ENCODE measurements at regions not wholly inside any gene's neighbourhood (a gene's known extent, or its start where the extent isn't known, plus 50 kb on each side); places are given as distances from the start of the nearest gene placed in this dataset.
"Not testable (repeated sequence)": the region's sequence is repeated elsewhere in the genome, so short reads cannot be mapped to it uniquely, and the experiment has no call there.

GRCh38 chr21:6554377-6554864 lies 3967.0 kb upstream of the TPTE start:
- not testable (repeated sequence) for DNase-seq (ENCODE audit: low spot score)

GRCh38 chr21:6556516-6556915 lies 3964.9 kb upstream of the TPTE start:
- not testable (repeated sequence) for DNase-seq (ENCODE audit: low spot score)

GRCh38 chr21:6557415-6557814 lies 3964.0 kb upstream of the TPTE start:
- not testable (repeated sequence) for DNase-seq (ENCODE audit: low spot score)

GRCh38 chr21:6561168-6561567 lies 3960.2 kb upstream of the TPTE start:
- DNase-seq (ENCODE audit: low spot score) = not testable (repeated sequence)

GRCh38 chr21:6561578-6561977 lies 3959.8 kb upstream of the TPTE start:
- DNase-seq (ENCODE audit: low spot score) = not testable (repeated sequence)

GRCh38 chr21:6564543-6565166 lies 3956.7 kb upstream of the TPTE start:
- DNase-seq (ENCODE audit: low spot score) = peak; percentile 22

- DNase-seq (ENCODE audit: low spot score) = peak; percentile 5
Observed at GRCh38 chr21:6565190-6566094, 3955.9 kb upstream of the TPTE start.

GRCh38 chr21:6567542-6567941 lies 3953.8 kb upstream of the TPTE start:
- DNase-seq (ENCODE audit: low spot score) = not testable (repeated sequence)

- DNase-seq (ENCODE audit: low spot score) = not testable (repeated sequence)
Observed at GRCh38 chr21:6569152-6569551, 3952.2 kb upstream of the TPTE start.

GRCh38 chr21:6569587-6570392 lies 3951.6 kb upstream of the TPTE start:
- not testable (repeated sequence) for DNase-seq (ENCODE audit: low spot score)

GRCh38 chr21:6570700-6571368 lies 3950.5 kb upstream of the TPTE start:
- not testable (repeated sequence) for DNase-seq (ENCODE audit: low spot score)

- DNase-seq (ENCODE audit: low spot score) = not testable (repeated sequence)
Observed at GRCh38 chr21:6573576-6573975, 3947.8 kb upstream of the TPTE start.

GRCh38 chr21:6579801-6580200 lies 3941.6 kb upstream of the TPTE start:
- DNase-seq (ENCODE audit: low spot score) = not testable (repeated sequence)

Measured in mesenteric fat pad (tissue), 1 donor.